Endothelial cell (in vitro differentiated cells): ENCODE measurements at regions not wholly inside any gene's neighbourhood (a gene's known extent, or its start where the extent isn't known, plus 50 kb on each side); places are given as distances from the start of the nearest gene placed in this dataset.

ENCODE experiments used
- DNase-seq: peaks from one replicate; pipeline ENCODE4 v3.0.0; 2021; ENCODE audit warnings: low spot score
- H3K27ac Mint-ChIP-seq: one replicate; pipeline ENCODE4 v1.8.0; 2021; ENCODE audit warnings: mixed read lengths, inconsistent platforms; ENCODE audit not compliant: unreplicated experiment
- H3K27me3 Mint-ChIP-seq: one replicate; pipeline ENCODE4 v1.8.0; 2021; ENCODE audit warnings: mild to moderate bottlenecking, moderate library complexity, mixed read lengths, inconsistent platforms; ENCODE audit not compliant: unreplicated experiment
- H3K36me3 Mint-ChIP-seq: one replicate; pipeline ENCODE4 v1.8.0; 2021; ENCODE audit warnings: mild to moderate bottlenecking, low read depth, mixed read lengths, inconsistent platforms; ENCODE audit not compliant: unreplicated experiment
- H3K4me1 Mint-ChIP-seq: one replicate; pipeline ENCODE4 v1.8.0; 2021; ENCODE audit warnings: mild to moderate bottlenecking, mixed read lengths, inconsistent platforms; ENCODE audit not compliant: unreplicated experiment
- H3K4me3 Mint-ChIP-seq: one replicate; pipeline ENCODE4 v1.8.0; 2021; ENCODE audit warnings: mild to moderate bottlenecking, mixed read lengths, inconsistent platforms; ENCODE audit not compliant: unreplicated experiment
- H3K9me3 Mint-ChIP-seq: one replicate; pipeline ENCODE4 v1.8.0; 2021; ENCODE audit warnings: mixed read lengths, inconsistent platforms; ENCODE audit not compliant: unreplicated experiment
- TF ChIP-seq, protein P1 (sequence below): fragments of 200-600 bp; sonication (generic); IDR thresholded peaks from one replicate; pipeline ENCODE4 v1.5.0; 2021; ENCODE audit warnings: antibody characterized with exemption; ENCODE audit not compliant: unreplicated experiment

DNA sequence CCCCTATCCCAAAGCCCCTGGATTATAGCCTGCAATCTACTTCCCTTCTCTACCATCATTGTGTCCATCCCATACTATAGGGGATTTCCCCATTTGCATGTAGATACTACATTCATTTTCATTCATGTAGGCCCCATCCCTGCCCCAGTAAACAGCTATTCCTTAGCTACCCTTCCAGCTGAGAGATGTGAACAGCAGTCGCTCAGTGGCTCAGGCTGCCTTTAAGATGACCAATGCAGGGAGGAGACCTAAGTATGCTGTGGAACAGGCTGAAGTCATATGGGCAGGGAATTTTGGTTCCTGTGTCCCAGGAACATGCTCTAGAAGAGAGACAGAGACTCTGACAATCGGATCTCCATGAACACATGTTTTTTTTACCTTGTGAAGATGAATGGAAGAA is 481.2 kb upstream of the SYT1 start:
- Mint-ChIP-seq H3K9me3 (peaks cover 8% of the 10 kb centered on the region), H3K4me1 (no peaks in the 10 kb centered on the region), H3K27ac (no peak overlapping the region), H3K4me3 (no peak overlapping the region), H3K36me3 (peaks cover 5% of the 10 kb centered on the region), H3K27me3 (no peaks in the 10 kb centered on the region)
- DNase-seq = no peak
- TF ChIP-seq, protein P1, sequence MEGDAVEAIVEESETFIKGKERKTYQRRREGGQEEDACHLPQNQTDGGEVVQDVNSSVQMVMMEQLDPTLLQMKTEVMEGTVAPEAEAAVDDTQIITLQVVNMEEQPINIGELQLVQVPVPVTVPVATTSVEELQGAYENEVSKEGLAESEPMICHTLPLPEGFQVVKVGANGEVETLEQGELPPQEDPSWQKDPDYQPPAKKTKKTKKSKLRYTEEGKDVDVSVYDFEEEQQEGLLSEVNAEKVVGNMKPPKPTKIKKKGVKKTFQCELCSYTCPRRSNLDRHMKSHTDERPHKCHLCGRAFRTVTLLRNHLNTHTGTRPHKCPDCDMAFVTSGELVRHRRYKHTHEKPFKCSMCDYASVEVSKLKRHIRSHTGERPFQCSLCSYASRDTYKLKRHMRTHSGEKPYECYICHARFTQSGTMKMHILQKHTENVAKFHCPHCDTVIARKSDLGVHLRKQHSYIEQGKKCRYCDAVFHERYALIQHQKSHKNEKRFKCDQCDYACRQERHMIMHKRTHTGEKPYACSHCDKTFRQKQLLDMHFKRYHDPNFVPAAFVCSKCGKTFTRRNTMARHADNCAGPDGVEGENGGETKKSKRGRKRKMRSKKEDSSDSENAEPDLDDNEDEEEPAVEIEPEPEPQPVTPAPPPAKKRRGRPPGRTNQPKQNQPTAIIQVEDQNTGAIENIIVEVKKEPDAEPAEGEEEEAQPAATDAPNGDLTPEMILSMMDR = no peak

DNA sequence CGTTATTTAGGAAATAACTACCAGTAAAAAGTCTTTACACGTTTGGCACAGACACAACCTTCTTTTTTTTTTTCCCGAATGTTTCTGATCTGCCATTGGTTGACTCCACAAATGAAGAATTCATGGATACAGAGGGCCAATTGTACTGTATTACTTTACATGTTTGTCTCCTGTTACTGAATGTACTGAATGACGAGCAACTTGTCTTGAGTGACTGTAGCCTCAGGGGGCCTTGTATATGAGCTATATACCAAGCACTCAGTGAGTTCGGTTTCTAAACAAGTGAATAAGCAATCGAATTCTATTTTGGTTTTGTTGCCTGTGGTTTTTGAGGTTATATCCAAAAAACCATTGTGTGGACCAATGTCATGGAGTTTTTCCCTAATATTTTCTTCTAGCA is 480.0 kb upstream of the SYT1 start:
- Mint-ChIP-seq H3K9me3 (peaks cover 5% of the 10 kb centered on the region), H3K4me3 (no peak overlapping the region), H3K4me1 (no peaks in the 10 kb centered on the region), H3K27me3 (no peaks in the 10 kb centered on the region), H3K36me3 (peaks cover 2% of the 10 kb centered on the region), H3K27ac (no peak overlapping the region)
- no peak for DNase-seq
- TF ChIP-seq, protein P1 = no peak

DNA sequence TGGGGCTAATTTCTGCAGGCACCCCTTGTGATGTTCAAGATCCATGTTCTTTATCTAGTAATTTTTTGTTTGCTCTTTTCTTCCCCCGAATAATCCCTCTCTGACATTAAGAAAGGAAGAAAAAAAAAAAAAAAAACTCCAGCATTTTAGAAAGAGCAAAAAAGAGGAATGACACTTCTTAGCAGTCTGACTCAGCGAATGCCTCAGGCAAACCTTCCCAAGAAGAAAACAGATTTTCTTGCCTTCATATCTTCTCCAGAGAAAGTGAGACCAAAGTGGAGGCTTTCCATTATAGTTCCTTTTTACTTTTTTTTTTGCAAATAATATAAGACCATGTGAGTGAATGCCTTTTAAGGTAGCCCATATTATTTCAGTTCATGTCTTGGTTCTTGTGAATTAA is 479.0 kb upstream of the SYT1 start:
- no peak overlapping the region for H3K27ac Mint-ChIP-seq
- H3K9me3 Mint-ChIP-seq = no peaks in the 10 kb centered on the region
- peaks cover 2% of the 10 kb centered on the region for H3K27me3 Mint-ChIP-seq
- no peaks in the 10 kb centered on the region for H3K36me3 Mint-ChIP-seq
- no peaks in the 10 kb centered on the region for H3K4me1 Mint-ChIP-seq
- no peak for DNase-seq
- TF ChIP-seq, protein P1 = no peak
- H3K4me3 Mint-ChIP-seq = no peak overlapping the region

DNA sequence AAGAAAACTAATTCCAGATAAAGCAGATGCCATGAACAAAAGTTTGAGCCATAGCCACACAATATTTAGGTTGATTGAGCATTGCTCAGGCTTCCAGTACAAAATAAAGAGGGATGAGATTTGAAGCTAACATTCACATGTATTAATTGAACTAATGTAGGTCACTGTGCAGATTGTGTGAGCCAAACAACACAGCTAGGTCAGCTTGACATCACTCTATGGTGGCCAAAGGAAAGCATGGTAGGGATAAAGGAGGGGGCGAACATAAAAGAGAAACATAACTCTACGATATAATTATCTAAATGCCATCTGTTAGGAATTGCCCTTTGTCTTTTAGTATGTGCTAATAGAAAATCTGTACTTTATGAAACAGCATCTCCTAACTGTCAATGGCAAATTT is 477.7 kb upstream of the SYT1 start:
- no peaks in the 10 kb centered on the region for H3K4me1 Mint-ChIP-seq

DNA sequence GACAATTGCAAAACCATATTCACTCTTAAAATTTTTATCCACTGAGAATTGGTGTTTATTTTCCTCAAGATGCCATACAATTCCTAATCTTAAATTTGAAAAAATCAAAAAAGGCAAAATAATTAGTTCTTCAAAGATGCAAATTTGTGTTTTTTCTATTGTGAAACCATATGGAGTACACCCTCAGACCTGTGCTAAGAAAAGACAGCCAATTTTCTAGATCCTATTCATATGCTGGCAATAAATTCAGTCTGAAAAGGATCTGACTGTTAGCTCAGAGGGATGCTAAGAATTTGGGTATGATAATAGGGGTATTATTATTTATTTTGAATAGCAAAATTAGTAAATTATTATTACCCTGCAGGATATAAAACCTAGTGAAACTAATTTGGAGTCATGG is 476.9 kb upstream of the SYT1 start:
- Mint-ChIP-seq H3K27ac (no peak overlapping the region), H3K27me3 (peaks cover 2% of the 10 kb centered on the region), H3K4me1 (no peaks in the 10 kb centered on the region)

More for the DNA sequence above, 477.7 kb upstream of the SYT1 start:
- no peaks in the 10 kb centered on the region for H3K9me3 Mint-ChIP-seq
- DNase-seq = no peak
- H3K36me3 Mint-ChIP-seq = no peaks in the 10 kb centered on the region
- no peak overlapping the region for H3K27ac Mint-ChIP-seq
- H3K4me3 Mint-ChIP-seq = no peak overlapping the region
- TF ChIP-seq, protein P1 = no peak
- H3K27me3 Mint-ChIP-seq = peaks cover 2% of the 10 kb centered on the region

More for the DNA sequence above, 476.9 kb upstream of the SYT1 start:
- DNase-seq = no peak
- no peaks in the 10 kb centered on the region for H3K36me3 Mint-ChIP-seq
- H3K4me3 Mint-ChIP-seq = no peak overlapping the region
- no peaks in the 10 kb centered on the region for H3K9me3 Mint-ChIP-seq
- TF ChIP-seq, protein P1 = no peak
